GM21529 (cell line): ENCODE measurements at regions not wholly inside any gene's neighbourhood (a gene's known extent, or its start where the extent isn't known, plus 50 kb on each side); places are given as distances from the start of the nearest gene placed in this dataset.

Experiments
- ATAC-seq: cut with Tn5 transposase; IDR thresholded peaks from one replicate; pipeline ENCODE4 v1.9.1; 2021; ENCODE audit not compliant: unreplicated experiment

DNA sequence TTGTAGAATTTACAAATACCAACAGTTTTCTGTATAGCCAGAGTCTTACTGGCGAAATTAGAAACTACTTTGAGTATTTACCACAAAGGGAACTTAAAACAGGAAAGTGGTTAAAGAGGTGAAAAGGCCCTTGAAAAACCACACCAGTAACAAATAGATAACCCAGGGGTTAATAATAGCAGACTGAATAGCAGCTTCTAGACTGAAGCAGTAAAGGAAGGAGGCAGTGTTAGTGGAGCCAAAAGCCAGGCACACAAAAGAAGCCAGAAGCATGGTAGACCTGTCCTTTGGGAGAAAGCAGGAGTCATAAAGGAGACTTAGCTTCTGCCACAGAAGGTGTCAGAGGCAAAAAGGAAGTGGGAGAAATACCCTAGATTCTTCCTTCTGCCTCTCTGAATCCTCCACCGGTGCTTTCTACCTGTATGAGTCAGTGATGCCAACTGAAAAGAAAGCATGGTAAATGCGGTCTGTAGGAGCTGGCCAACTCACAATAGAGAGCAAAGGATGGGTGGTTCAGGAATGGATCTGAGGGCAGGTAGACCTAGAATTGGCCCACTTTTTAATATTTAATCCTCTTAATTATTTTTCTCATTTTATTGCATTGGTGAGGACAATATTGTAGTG lies 97.3 kb downstream of the ARL6IP6 start:
- ATAC-seq = no peak

DNA sequence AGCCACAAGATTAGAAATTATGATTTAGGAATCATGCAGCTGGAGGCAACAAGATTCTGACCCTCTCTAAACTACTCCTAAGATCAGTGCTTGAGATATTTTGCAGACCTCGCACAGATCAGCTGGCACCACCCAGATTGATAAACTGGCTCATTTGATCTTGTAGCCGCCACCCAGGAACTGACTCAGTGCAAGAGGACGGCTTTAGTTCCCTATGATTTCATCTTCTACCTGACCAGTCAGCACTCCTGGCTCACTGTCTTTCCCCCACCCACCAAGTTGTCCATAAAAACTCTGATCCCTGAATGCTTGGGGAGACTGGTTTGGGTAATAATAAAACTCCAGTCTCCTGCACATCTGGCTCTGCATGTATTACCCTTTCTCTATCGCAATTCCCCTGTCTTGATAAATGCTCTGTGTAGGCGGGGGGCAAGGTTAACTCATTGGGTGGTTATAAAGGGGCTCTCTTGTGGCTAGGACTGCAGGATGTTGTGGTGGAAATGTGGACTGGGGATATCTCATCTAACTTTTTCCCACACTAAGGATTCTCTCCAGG lies 96.1 kb downstream of the ARL6IP6 start:
- ATAC-seq = no peak

DNA sequence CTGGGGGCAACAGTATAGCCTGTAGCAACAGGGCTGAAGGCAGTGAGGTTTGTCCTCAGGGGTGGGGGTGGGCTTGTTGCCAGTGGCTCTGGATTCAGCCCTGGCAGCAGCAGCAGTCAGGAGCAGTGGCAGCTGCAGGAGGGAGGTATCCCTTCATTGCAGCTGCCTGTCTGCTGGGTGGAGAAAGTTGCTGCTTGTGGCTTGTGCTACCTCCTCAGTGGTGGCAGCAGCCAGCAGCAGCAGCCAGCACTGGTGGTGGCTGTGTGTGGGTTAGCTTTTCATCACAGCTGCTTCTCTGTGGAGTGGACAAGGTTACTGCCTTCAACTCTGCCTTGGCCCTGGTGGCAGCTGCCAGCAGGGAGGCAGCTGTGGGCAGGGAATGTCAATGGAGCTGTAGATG lies 94.9 kb downstream of the ARL6IP6 start:
- no peak for ATAC-seq
